HCT116 (cell line): ENCODE measurements at regions not wholly inside any gene's neighbourhood (a gene's known extent, or its start where the extent isn't known, plus 50 kb on each side); places are given as distances from the start of the nearest gene placed in this dataset.
"Not testable (repeated sequence)": the region's sequence is repeated elsewhere in the genome, so short reads cannot be mapped to it uniquely, and the experiment has no call there.

ENCODE experiments used
- JUND ChIP-seq: IDR thresholded peaks from 2 replicates; pipeline ENCODE4 v1.6.1; 2012
- POLR2A ChIP-seq: IDR thresholded peaks from 2 replicates; pipeline ENCODE4 v1.7.0; 2011; ENCODE audit warnings: borderline replicate concordance; ENCODE audit not compliant: insufficient read depth, insufficient read length; ENCODE audit errors: extremely low read depth
- POLR2AphosphoS5 ChIP-seq: IDR thresholded peaks from 2 replicates; pipeline ENCODE4 v1.6.1; 2011; ENCODE audit warnings: mild to moderate bottlenecking, low read depth, low read length, moderate library complexity
- RAD21 ChIP-seq: IDR thresholded peaks from 2 replicates; pipeline ENCODE4 v1.6.1; 2012; ENCODE audit warnings: low read depth, mild to moderate bottlenecking
- SP1 ChIP-seq: IDR thresholded peaks from 2 replicates; pipeline ENCODE4 v1.6.1; 2012; ENCODE audit warnings: low read depth
- TCF7L2 ChIP-seq: IDR thresholded peaks from 2 replicates; pipeline ENCODE4 v1.7.0; 2011; ENCODE audit warnings: borderline replicate concordance, inconsistent platforms; ENCODE audit not compliant: insufficient read depth, insufficient read length; ENCODE audit errors: extremely low read depth
- YY1 ChIP-seq: IDR thresholded peaks from 2 replicates; pipeline ENCODE4 v1.6.1; 2011; ENCODE audit warnings: low read length, low read depth, moderate library complexity, mild to moderate bottlenecking; ENCODE audit not compliant: insufficient replicate concordance; ENCODE audit errors: extremely low read depth
- TF ChIP-seq, protein P1 (sequence below): IDR thresholded peaks from 2 replicates; pipeline ENCODE4 v1.6.1; 2012
- TF ChIP-seq, protein P2 (sequence below), 3 experiments: fragments of 200-600 bp in 1 of 3; sonication (generic) in 1 of 3; IDR thresholded peaks in 2 of 3; conservative IDR thresholded peaks in 1 of 3; 2 replicates each; pipeline ENCODE4 v1.5.1; 2012 to 2017; ENCODE audit warnings: low read depth in 2 of 3, low read length in 2 of 3, antibody characterized with exemption in 1 of 3, borderline replicate concordance in 1 of 3, control low read depth in 1 of 3, mild to moderate bottlenecking in 1 of 3, mixed read lengths in 1 of 3, mixed run types in 1 of 3, moderate library complexity in 1 of 3; ENCODE audit not compliant: insufficient read depth in 1 of 3

DNA sequence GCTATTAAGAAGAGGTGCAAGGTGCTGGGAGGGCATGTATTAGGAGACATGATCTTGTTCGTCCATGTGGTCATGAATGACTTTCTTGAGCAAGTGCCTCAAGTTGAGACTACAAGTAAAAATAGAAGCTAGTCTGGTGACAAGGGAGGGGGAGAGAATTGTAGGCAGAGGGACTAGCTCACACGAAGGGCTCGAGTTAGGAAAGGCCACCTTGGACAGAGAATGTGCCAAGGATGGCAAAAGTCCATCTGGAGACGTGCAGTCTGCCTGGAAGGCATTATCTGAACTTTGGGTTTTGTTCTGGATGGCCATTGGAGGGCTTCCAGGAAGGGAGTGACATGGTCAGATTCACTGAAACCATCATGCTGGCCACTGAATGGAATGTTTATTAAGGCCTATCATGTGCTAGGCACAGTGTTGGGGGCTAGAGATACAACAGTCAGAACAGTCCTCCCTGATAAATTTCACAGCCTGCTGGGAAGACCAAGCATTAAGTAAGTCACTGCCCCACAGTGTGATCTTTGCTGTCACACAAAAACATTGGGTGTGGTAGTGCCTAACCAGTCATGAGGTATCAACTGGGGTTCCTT is 251.3 kb upstream of the NBPF12 start:
- not testable (repeated sequence) for TF ChIP-seq POLR2AphosphoS5, RAD21, POLR2A, YY1, JUND, TCF7L2, SP1
- TF ChIP-seq, protein P1, sequence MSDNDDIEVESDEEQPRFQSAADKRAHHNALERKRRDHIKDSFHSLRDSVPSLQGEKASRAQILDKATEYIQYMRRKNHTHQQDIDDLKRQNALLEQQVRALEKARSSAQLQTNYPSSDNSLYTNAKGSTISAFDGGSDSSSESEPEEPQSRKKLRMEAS, result not testable (repeated sequence)
- TF ChIP-seq, protein P2, sequence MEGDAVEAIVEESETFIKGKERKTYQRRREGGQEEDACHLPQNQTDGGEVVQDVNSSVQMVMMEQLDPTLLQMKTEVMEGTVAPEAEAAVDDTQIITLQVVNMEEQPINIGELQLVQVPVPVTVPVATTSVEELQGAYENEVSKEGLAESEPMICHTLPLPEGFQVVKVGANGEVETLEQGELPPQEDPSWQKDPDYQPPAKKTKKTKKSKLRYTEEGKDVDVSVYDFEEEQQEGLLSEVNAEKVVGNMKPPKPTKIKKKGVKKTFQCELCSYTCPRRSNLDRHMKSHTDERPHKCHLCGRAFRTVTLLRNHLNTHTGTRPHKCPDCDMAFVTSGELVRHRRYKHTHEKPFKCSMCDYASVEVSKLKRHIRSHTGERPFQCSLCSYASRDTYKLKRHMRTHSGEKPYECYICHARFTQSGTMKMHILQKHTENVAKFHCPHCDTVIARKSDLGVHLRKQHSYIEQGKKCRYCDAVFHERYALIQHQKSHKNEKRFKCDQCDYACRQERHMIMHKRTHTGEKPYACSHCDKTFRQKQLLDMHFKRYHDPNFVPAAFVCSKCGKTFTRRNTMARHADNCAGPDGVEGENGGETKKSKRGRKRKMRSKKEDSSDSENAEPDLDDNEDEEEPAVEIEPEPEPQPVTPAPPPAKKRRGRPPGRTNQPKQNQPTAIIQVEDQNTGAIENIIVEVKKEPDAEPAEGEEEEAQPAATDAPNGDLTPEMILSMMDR (IDR thresholded peaks at IDR 0.05 in 2 of 3, conservative IDR thresholded peaks at IDR 0.05 in 1 of 3; ENCODE audit: borderline replicate concordance in 1 of 3, insufficient read depth in 1 of 3, low read depth in 2 of 3, low read length in 2 of 3), result not testable (repeated sequence)
